Left ventricle myocardium inferior (tissue), 1 donor: ENCODE measurements at regions not wholly inside any gene's neighbourhood (a gene's known extent, or its start where the extent isn't known, plus 50 kb on each side); places are given as distances from the start of the nearest gene placed in this dataset.

Source experiments
- DNase-seq: peaks from one replicate; pipeline ENCODE4 v3.0.0-alpha.2; 2020
- H3K27ac ChIP-seq: fragments of 200-600 bp; replicated peaks from 2 replicates; pipeline ENCODE4 v1.8.0; 2021
- H3K27me3 ChIP-seq: fragments of 200-600 bp; 2 replicates; pipeline ENCODE4 v1.8.0; 2021; ENCODE audit warnings: low read depth
- H3K36me3 ChIP-seq: fragments of 200-600 bp; 2 replicates; pipeline ENCODE4 v1.8.0; 2021
- H3K4me1 ChIP-seq: fragments of 200-600 bp; 2 replicates; pipeline ENCODE4 v1.8.0; 2021
- H3K4me3 ChIP-seq: fragments of 200-600 bp; 2 replicates; pipeline ENCODE4 v1.8.0; 2021; ENCODE audit warnings: mild to moderate bottlenecking, moderate library complexity
- H3K9me3 ChIP-seq: fragments of 200-600 bp; replicated peaks from 2 replicates; pipeline ENCODE4 v1.8.0; 2021
- CTCF ChIP-seq: fragments of 200-600 bp; IDR thresholded peaks from 2 replicates; pipeline ENCODE4 v1.8.0; 2021; ENCODE audit warnings: antibody characterized with exemption, mild to moderate bottlenecking, borderline replicate concordance
- intact Hi-C: fragments of 100-400 bp; cut with micrococcal nuclease; formaldehyde crosslinking; loops from one replicate; pipeline ENCODE4 v1.11.0; 2022
- donor health status: DM: no; HTN: yes; CAD: no; lungs with severe emphysema.

GRCh38 chr21:36564647-36565046 lies 84.7 kb upstream of the CLDN14 start:
- intact Hi-C loops, result no loop called here
- Histone ChIP-seq H3K27me3 (peaks cover 87% of the 10 kb centered on the region), H3K4me3 (no peak overlapping the region)

GRCh38 chr21:36565540-36565939 lies 85.6 kb upstream of the CLDN14 start:
- intact Hi-C loops, result no loop called here
- Histone ChIP-seq H3K27me3 (peaks cover 94% of the 10 kb centered on the region), H3K27ac (no peak overlapping the region), H3K4me3 (no peak overlapping the region), H3K36me3 (no peaks in the 10 kb centered on the region), H3K9me3 (peaks cover 8% of the 10 kb centered on the region), H3K4me1 (no peaks in the 10 kb centered on the region)
- no peak for DNase-seq
- TF ChIP-seq CTCF, result no peak

More at GRCh38 chr21:36564647-36565046, 84.7 kb upstream of the CLDN14 start:
- peaks cover 8% of the 10 kb centered on the region for H3K9me3 ChIP-seq
- no peak for TF ChIP-seq CTCF
- no peak overlapping the region for H3K27ac ChIP-seq
- H3K4me1 ChIP-seq, result no peaks in the 10 kb centered on the region
- no peaks in the 10 kb centered on the region for H3K36me3 ChIP-seq
- no peak for DNase-seq

- no peaks in the 10 kb centered on the region for H3K4me1 ChIP-seq
- DNase-seq, result no peak
- H3K9me3 ChIP-seq, result peaks cover 8% of the 10 kb centered on the region
- no peak overlapping the region for H3K4me3 ChIP-seq
- no peak for TF ChIP-seq CTCF
- H3K27me3 ChIP-seq, result peaks cover 93% of the 10 kb centered on the region
- H3K36me3 ChIP-seq, result no peaks in the 10 kb centered on the region
- no peak overlapping the region for H3K27ac ChIP-seq
- intact Hi-C loops, result no loop called here
These were observed 86.7 kb upstream of the CLDN14 start for GRCh38 chr21:36566644-36567043.

- H3K27me3 ChIP-seq, result peaks cover 87% of the 10 kb centered on the region
- TF ChIP-seq CTCF, result no peak
These were observed 87.4 kb upstream of the CLDN14 start for GRCh38 chr21:36567216-36567885.

GRCh38 chr21:36569511-36569910 lies 89.6 kb upstream of the CLDN14 start:
- Histone ChIP-seq H3K36me3 (no peaks in the 10 kb centered on the region), H3K4me1 (no peaks in the 10 kb centered on the region), H3K27ac (no peak overlapping the region), H3K27me3 (peaks cover 66% of the 10 kb centered on the region), H3K4me3 (no peak overlapping the region), H3K9me3 (peaks cover 15% of the 10 kb centered on the region)
- intact Hi-C loops, result no loop called here
- TF ChIP-seq CTCF, result no peak
- DNase-seq, result no peak

More at GRCh38 chr21:36567216-36567885, 87.4 kb upstream of the CLDN14 start:
- H3K4me1 ChIP-seq, result no peaks in the 10 kb centered on the region
- H3K36me3 ChIP-seq, result no peaks in the 10 kb centered on the region
- intact Hi-C loops, result no loop called here
- no peak for DNase-seq
- no peak overlapping the region for H3K27ac ChIP-seq
- peaks cover 8% of the 10 kb centered on the region for H3K9me3 ChIP-seq
- H3K4me3 ChIP-seq, result no peak overlapping the region
